Dedifferentiated amniotic fluid mesenchymal stem cell (primary cell): ENCODE measurements at regions not wholly inside any gene's neighbourhood (a gene's known extent, or its start where the extent isn't known, plus 50 kb on each side); places are given as distances from the start of the nearest gene placed in this dataset.

Source experiments
- DNase-seq: peaks from one replicate; pipeline ENCODE4 v3.0.0-alpha.2; 2016; ENCODE audit errors: extremely low spot score

DNA sequence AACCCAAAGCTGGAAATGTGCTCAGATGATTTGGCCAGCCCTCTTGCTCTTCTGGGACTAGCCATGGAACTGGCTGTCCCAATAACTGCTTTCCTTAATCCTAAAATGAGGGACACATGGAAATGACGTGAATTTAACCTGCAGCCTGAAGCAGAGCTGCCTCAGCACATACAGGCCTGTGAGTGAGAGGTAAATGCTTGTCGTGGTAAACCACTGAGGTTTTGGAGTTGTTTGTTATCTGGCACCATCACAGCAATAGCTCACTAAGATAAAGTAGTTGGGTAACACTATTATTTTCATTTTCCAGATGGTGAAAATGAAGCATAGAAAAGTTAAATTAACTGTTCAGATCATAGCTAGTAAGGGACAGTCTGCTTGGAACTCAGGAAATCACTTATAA lies 333.4 kb upstream of the CHD6 start:
- no peak for DNase-seq

DNA sequence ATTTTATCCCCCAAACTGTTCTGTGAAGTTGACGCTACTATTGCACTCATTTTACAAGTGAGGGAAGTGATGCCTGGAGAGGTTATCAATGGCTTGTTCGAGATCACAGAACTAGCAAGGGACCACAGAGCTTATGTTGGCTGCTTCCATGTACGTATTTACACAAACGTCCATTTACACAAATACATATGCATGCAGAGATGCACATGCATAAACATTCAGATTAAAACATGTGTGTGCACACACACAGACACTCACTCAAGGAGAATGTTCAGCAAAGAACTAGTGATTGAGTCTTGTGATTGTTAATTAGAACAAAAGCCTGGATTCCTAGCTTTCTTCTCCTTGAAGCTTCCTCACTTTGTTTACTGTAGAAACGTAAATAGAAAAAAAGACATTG lies 321.5 kb upstream of the CHD6 start:
- DNase-seq, result no peak

DNA sequence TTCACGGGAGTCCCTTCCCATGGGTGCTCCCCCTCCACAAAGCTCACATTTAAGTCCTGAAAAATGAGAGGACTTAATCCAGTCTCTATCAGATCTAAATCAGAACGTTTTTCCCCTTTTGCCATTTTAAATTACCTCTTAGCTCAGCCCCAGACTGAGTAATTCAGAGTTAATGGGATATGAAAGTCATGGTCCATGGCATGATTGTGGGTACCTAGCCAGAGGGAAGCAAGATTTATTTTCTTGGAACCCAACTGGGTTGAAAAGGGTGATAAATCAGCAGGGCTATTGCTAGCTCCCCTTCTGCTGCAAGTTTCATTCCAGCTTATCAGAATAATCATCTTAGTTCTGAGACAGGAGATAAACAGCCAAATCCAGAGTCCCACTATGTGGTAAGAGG lies 320.2 kb upstream of the CHD6 start:
- no peak for DNase-seq

DNA sequence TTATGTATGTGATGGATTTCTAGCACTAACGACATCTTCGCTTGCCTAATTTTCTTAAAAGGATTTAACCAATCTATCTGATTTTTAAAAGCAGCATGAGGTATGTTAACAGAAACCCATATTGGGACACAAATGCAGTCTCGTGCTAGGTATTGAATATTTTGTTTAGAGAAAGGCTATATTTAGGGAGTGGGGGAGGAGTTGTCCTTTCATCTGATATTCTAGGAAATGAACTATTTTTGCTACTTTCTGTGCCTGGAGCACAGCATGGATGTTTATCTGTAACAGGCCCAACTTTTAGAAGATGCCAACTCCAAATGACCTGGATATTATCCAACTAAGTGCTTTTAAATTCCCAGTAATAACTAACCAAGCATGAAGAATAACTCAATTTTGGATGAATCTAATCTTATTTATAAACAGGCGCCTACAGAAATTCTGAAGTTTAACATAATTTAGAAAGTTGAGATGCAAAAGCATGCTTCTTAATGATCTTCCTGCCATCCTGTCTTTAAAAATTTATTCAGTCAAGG lies 317.1 kb upstream of the CHD6 start:
- DNase-seq, result no peak

DNA sequence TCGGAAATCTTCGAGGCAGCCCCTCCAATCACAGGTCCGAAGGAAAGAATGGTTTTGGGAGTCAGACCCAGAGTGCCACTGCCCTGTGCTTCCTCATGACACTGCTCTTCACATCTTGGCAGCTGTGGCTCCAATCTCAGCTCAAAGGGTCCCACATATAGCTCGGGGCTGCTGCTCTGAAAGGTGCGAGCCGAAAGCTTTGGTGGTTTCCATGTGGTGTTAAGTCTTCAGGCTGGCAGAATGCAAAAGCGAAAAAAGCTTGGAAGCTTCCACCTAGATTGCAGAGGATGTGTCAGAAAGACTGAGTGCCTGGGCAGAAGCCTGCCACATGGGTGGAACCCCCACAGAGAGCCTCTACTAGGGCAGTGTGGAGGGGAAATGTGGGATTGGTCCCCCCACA lies 314.3 kb upstream of the CHD6 start:
- DNase-seq, result no peak

DNA sequence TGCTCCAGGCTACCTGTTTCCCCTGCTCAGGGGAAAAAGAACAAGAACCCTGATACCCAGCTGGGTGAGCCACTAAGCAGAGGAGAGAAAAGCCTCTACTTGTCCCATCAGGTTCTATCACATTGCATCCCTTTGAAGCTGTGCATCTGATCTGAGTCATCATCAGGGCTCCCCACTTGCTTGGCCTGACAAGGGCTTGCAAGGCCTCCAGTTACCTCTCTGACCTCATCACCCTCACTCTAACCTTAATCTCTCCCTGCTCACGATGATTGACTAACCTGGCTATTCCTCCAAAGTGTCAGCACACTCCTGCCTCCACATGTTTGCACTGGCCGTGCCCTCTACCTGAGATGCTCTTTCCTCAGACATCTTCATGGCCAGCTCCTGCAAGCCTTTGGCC lies 309.5 kb upstream of the CHD6 start:
- no peak for DNase-seq

DNA sequence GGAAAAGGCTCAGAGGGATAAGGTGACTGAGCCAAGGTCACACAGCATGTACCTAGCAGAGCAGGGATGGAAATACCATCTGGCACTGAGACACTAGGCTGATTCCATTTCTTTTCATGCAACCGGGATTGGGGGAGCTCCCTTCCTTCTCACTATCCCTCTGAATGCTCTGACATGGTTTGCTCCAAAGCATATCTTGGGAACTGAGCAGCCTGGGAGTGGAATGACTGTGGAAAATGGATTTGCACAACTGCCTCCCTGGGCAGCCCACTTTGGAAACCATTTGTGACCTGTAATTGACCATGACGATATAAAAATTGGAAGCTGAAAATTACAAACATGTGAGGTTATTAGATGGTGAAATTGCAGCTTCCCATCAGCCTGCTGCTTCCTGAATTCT lies 309.0 kb upstream of the CHD6 start:
- DNase-seq, result no peak

DNA sequence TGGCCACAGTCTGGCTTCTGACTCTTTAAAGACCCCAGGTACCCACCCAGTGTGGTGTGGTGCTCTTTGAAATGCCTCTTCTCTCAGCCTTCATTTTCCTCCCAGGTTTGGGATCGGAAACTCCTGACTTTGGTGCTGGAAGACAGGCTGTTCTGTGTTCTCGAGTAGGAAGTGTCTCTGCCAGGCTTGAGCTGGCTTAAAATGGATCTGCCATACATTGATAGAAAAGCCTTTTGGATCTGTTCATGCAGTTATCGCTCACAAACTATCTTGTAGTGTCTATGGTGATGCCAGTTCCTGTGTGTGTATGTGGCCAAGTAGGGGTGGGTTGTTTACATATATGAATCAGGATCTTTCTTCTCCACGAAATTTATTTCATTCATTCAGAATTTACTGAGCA lies 307.3 kb upstream of the CHD6 start:
- DNase-seq, result no peak

DNA sequence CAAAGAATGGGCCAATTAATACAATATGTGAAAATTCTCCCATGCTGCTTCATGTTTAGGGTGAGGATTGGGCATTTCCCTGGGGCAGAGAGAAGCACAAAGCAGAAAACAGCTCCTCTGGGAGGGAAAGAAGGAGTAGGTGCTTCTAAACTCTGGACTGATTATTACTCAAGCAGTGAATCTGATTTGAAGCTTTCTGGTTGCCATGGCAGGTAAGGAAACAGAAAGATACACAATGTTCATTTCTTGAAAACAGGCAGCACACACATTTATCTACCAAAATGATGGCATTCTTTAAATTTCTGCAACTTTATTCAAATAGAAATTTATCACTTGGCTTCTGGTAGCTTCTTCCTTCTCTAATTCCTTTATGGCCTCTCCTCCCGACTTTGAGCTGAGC lies 305.4 kb upstream of the CHD6 start:
- DNase-seq, result no peak

DNA sequence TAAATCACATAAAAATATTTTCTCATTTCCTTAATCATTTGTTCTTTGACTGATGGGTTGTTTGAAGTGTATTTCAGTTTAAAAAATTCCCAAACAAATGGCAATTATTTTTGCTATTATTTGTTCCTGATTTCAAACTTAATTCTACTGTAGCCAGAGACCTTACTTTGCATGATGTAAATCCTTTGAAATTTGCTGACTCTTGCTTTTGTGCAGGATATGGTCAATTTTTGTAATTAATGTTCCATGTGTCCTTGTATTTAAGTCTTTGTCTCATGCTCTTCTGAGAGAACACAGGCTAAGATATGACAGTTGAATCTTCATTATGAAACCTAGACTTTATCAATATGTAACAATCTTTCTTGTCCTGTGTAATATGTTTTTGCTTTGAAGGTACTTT lies 295.0 kb upstream of the CHD6 start:
- DNase-seq, result no peak

DNA sequence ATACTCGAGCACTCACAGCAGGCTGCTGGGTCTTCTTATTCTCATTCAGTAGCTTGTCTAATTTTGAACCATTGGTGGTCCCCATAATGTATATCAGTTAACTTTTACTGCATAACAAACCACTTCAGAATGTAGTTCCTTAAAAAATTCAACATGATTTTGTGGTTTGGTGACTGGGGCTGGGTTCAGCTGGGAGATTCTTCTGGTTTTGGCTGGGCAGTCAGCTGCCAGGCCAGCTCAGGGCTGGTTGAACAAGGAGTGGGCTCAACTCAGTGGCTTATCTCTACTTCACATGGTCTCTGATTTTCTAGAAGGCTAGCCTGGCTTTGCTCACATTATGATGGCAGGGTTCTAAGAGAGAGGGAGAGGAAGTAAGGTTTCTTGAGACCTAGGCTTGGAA lies 292.4 kb upstream of the CHD6 start:
- DNase-seq, result no peak

DNA sequence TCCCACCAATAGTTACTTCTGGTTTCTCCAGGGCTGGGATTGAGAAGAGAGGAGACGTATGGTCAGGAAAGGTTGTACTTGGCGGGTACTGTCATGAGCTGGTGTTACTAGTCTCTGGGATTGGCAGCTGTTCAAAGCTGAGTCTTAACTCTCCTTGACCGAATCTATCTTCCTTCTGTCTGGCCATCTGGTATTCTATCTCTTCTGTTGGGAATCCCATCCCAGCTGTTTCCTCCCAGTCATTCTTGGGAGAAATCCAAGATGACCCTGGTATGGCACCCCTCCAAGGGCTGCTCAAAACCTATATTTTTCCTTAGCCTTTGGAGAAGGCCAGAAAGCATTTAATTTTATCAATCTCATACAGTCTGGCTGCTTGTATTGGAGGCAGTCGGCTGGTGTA lies 287.0 kb upstream of the CHD6 start:
- no peak for DNase-seq

DNA sequence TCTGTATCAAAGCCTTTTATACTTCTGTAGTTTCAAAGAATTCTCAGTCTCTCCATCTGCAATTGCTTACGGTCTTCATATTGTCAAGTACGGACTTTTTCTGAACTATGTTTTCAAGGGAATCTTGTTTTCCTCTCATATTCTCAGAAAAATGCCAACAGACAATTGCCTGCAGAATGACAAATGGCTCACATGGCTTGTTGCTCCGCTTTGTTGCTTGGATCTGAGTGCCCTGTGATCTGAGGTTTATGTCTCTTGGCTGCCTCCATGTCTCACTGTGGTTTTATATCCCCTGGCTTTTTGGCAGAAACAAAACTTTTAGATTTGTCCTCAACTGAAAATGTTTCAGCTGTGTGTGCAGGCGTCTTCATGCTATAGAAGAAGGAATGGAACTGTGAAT lies 285.4 kb upstream of the CHD6 start:
- no peak for DNase-seq

DNA sequence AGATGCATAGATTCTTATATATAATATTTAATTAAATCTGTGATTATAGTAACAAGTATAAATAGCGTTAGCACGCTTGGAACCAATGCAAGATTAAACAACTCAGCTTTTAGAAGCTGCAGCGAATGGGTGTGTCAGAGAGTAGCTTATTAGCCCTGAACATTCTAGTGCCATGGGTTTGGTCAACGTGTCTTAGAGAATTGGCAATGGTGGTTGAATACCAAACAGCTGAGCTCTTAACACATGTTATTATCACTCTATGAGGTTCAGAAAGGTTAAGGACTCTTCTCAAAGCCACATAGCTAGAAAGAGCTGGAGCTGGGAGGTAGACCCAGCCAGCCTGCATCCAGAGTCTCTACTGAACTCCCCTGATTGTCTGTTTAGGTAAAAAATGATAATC lies 284.2 kb upstream of the CHD6 start:
- no peak for DNase-seq

DNA sequence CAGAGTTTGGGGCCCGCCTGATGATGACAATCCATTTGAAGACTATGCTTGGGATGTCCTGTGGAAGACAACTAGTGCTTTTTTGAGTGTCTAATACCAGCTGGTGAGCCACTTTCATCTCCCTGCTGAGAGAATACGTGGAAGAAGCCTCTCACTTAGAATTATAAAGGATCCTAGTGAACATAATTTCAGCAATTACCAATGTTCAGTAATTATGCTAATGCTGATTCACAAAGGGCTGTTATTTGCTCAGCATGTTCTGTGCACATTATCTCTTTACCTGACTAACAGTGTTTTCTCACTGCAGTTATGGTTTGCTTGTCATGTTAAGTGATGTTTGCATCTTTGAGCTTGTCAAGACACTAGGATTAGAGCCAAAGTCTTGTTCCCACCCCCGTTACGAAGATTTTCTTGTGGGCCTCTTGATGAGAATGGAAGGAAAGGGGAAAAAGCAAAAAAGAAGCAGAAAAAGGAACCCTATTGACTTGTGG lies 282.1 kb upstream of the CHD6 start:
- no peak for DNase-seq

DNA sequence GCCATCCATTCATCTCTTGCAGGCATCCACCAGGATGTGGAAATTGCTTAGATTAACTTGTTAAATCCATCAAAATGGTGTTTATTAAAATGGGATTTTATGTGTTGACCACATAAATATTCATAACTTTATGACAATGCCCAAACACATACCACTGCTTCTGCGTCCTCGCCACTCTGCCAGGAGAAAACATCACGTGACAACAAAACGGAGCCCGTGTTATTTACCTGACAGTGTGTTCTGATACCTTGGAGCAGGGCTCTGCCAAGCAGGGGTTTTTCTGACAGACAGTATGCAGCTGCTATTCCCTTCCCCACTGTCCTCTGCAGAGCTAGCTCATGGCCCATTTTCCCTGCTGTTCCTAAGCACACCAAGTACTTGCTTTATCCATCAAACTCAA lies 279.5 kb upstream of the CHD6 start:
- DNase-seq, result no peak

DNA sequence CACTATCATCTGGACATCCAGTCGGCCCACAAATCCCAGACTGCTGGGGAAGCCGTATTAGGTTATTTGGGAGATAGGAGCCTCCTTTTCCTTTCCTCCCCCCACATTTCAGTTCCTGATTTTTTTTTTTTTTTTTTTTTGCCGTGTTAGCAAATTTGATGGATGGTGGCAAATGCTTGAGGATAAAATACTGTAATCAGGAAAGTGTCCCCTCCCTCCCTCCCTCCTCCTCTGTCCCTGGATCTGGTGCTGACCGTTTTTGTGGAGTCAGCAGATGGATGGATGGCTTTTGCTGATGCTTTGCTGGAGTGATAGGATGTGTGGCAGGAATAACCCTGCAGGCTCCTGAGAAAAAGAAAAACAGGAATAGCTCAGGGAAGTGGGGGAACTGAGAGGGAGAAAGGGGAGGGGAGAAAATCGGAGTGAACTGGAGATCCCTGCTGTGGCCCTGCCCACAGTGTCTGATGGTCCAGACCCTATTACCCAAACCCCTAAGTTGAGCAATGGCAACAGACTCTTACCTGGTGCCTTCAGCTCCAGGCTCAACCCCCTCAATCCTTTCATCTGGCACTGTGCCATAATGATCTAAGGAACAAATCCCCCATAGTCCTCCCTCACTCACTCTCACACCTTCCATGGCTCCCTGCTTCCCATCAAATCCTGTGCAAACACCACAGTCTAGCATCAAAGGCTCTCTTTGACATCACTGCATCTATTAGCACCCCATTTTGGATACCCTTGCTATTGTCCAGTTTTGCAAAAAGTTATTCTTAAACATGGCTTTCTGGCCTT lies 277.3 kb upstream of the CHD6 start:
- DNase-seq, result no peak

DNA sequence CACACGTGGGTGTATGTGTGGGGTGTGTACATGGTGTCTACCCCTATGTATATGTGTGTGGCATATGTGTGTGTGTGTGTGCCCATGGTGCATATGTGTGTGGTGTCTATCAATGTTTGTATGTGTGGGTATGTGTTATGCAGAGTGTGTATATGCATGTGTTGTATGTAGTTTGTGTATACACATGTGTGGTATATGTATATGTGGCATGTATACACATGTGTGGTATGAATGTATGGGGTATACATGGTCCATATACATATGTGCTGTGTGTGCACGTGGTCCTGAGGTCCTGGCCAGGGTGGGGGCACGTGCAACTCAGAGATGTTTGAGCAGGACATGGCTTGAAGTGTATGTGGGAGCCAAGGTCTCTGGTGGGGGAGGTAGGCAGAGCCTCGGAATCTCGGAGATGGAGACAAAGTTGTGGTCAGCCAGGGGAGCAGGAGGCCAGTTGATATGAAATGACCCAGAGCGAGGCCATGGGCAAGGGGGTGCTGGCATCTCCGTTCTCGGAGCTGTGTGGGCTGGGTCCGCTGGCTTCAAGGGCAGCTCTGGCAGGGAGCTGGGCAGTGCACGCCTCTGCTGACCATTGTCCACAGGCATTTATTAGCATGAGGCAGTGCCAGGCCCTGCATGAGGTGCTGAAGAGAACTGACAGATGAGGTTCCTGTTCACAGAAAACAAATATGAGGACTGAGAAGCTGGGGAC lies 276.2 kb upstream of the CHD6 start:
- no peak for DNase-seq

DNA sequence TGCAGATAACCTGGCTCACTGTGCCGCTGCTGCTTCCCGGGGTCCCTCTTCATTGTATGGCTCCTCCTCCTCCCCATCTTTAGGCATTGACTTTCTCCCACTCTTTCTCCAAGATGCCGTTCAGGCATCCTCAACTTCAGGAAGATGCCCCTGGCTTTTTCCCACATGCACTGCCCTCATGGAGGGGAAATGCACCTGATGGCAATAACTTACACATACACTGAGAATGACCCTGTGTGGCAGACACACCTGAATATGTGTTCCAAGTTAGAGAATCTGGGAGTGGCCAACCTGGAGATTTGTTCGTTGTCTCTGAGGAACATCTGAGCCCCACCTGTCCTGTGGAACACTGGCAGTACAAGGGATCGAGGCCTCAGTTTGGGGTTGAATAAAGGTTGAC lies 273.9 kb upstream of the CHD6 start:
- no peak for DNase-seq

DNA sequence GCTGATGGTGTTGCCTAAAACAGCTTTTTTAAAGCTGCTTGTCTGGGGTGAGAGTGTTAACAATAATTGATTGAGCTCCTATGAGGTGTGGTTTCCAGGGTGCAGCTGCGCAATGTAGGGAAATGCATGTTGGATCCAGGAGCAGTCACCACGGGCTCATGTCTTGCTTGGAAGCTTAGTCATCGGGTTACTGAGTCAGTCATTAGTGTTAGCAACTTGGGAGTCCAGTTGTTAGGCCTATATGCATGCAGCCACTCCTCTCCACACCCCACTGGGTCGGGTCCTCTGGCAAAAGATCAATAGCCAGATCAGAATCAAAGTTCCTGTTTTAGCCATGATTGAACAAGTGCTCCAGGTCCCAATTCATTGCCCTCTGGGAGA lies 271.7 kb upstream of the CHD6 start:
- no peak for DNase-seq

DNA sequence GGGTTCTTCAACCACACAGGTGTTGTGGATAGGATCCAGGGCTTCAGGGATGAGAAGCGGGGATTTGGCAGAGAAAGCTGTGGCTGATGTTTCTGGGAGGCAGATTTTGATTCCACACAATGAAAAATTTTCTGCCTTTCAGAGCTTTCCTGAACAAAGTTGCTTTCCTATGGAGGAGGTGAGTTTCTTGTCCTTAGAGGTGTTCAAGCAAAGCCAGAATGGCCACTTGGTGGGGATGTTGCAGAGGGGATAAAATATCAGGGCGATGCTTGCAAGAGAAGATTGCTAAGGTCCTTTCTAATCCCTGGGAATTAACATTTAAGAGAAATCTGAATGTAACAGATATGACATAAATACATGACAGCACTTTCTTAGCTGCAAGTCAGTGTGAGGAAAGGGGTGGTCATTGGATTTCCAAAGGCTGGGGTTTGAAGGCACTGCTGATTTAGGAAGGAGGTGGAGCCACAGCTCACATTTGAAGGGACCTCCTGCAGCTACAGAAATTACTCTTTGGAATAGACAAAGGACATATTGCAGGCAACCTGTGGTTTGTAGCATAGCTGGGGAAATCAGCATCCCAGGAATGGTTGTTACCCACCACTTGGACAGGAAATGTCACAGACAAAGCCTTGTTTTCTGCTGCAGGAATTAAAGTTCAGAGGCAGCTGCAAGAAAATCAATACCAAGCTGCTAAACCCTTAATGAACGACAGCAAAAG lies 271.1 kb upstream of the CHD6 start:
- DNase-seq, result no peak

DNA sequence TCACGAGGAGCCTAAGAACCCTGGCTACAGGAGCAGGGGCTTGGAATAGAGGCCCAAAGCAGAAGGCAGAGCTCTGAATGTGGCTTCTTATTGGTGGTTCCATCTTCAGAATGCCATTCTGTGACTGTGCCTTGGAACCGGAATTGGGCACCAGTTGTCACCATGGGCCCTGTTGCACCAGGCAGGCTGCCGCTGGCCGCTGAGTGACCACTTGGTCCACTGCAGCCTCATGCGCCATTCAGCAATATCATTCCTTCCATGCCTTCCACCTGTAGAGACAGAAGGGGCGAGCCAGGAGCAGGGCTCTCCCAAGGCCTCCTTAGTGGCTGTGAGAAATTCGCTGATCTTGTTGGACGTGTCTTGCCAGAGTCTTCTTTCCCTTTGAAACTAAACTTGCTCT lies 270.3 kb upstream of the CHD6 start:
- no peak for DNase-seq

DNA sequence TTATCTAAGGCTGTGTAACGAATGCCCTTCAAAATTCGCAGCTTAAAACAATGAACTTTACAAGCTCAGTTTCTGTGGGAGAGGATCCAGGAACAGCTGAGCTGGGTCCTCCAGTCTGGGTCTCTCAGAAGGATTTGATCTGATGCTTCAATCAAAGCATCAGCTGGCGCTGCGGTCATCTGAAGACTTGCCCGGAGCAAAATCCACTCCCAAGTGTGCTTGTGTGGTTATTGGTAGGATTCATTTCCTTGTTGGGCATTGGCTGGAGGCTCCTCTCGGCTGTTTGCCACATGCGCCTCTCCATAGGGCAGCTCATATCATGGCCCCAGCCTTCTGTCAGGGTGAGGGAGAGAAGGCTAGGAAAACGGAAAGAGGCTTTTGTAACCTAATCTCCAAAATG lies 269.3 kb upstream of the CHD6 start:
- DNase-seq, result no peak
